Heart right ventricle (tissue), 16 donors: ENCODE measurements at regions not wholly inside any gene's neighbourhood (a gene's known extent, or its start where the extent isn't known, plus 50 kb on each side); places are given as distances from the start of the nearest gene placed in this dataset.

Experiments used
- ATAC-seq, 8 donors: fragments of 200-7000 bp; cut with Tn5 transposase; one replicate each; pipeline ENCODE4 v1.9.1; 2020; ENCODE audit warnings: mild to moderate bottlenecking in 8 of 8, moderate library complexity in 8 of 8, moderate number of reproducible peaks in 1 of 8
- DNase-seq, 2 donors: peaks; one replicate each; pipeline ENCODE4 v3.0.0-alpha.2; 2020
- H3K27ac ChIP-seq, 10 donors: fragments of 200-600 bp; sonication (generic) in 2 of 10; one replicate each; pipeline versions ENCODE4 v1.5.0 to v1.8.0; 2020 to 2022; ENCODE audit warnings: mild to moderate bottlenecking in 3 of 10
- H3K27me3 ChIP-seq, 7 donors: fragments of 200-600 bp; one replicate each; pipeline ENCODE4 v1.8.0; 2021 to 2022; ENCODE audit warnings: mild to moderate bottlenecking in 2 of 7
- H3K36me3 ChIP-seq, 9 donors: fragments of 200-600 bp; sonication (generic) in 1 of 9; one replicate each; pipeline versions ENCODE4 v1.5.0 to v1.8.0; 2020 to 2022; ENCODE audit warnings: mild to moderate bottlenecking in 2 of 9
- H3K4me1 ChIP-seq, 9 donors: fragments of 200-600 bp; sonication (generic) in 1 of 9; one replicate each; pipeline versions ENCODE4 v1.5.0 to v1.8.0; 2020 to 2022; ENCODE audit warnings: mild to moderate bottlenecking in 4 of 9
- H3K4me3 ChIP-seq, 10 donors: fragments of 200-600 bp; sonication (generic) in 2 of 10; one replicate each; pipeline versions ENCODE4 v1.5.0 to v1.8.0; 2020 to 2022; ENCODE audit warnings: mild to moderate bottlenecking in 7 of 10, moderate library complexity in 2 of 10
- H3K9me3 ChIP-seq, 11 donors: fragments of 200-600 bp in 10 of 11; sonication (generic) in 2 of 11; one replicate each; pipeline versions ENCODE4 v1.5.0 to v1.8.0; 2013 to 2022; ENCODE audit warnings: mild to moderate bottlenecking in 2 of 11, control low read depth in 1 of 11, moderate library complexity in 1 of 11
- WGBS, 2 donors: extraction: QIAGEN DNeasy Blood & Tissue Kit; methylation state at CpG; one replicate each; pipeline ENCODE4 v1.1.7; 2013; ENCODE audit warnings: inconsistent platforms in 1 of 2; 5-methylcytosine and 5-hydroxymethylcytosine counted together
- intact Hi-C, 10 donors: fragments of 100-400 bp; cut with DNase I; formaldehyde crosslinking; loops; one replicate each; pipeline versions ENCODE4 v1.11.1 to v1.14.2; 2022
- TF ChIP-seq, protein P1 (sequence below), 9 donors: fragments of 200-600 bp; sonication (generic) in 2 of 9; IDR thresholded peaks; one replicate each; pipeline versions ENCODE4 v1.5.0 to v1.8.0; 2021 to 2022; ENCODE audit warnings: antibody characterized with exemption in 9 of 9, mild to moderate bottlenecking in 5 of 9, moderate library complexity in 1 of 9
- donor health status: Arrhythmogenic right ventricular cardiomyopathy.
- donor health status: ischemic (EF 13 %, LVEDD 7.1; RV severe dilation, severe dysfunction).
- donor health status: healthy with polysubstance abuse.
- donor health status: DM: no; HTN: yes; CAD: no.
- donor health status: DM: no; HTN: no; CAD: no.
- donor health status: ischemic (EF 25% LVEDD 6.9; RV normal size, moderate dysfunction).
- donor health status: ischemic (EF 25% LVEDD 5.7; RV mildly dilated, moderate dysfunction).
- donor health status: healthy.
- donor health status: DM: yes; HTN: yes; CAD: no.
- donor health status: Ischemic cardiomyopathy.
- donor health status: ischemic (EF 35%, LVEDD 5.7; RV mildly dilated, moderate dysfunction).
- donor health status: nonischemic (EF 11% LVEDD 7.7; RV severe dilation, severe dysfunction).
- donor health status: DM: yes; HTN: yes; CAD: no.
- donor health status: PGD.
- donor health status: ischemic (EF 29% LVEDD 5.4; RV normal size, mild dysfunction).
- donor health status: nonischemic (EF 23%, LVEDD 6.1; RV moderate dilation, normal function).

GRCh38 chr7:53719122-53719521 lies 683.7 kb downstream of the POM121L12 start:
- 78 to 85% methylated on average over 3 of the region's 3 CpGs for WGBS, 2 donors
- Histone ChIP-seq H3K27me3 (peaks cover 0 to 3% (median 0%) of the 10 kb centered on the region in 7 donors), H3K4me3 (no peak overlapping the region), H3K36me3 (no peaks in the 10 kb centered on the region), H3K27ac (no peak overlapping the region), H3K4me1 (no peaks in the 10 kb centered on the region), H3K9me3 (peaks cover 0 to 21% (median 0%) of the 10 kb centered on the region in 11 donors)
- DNase-seq (no peak), ATAC-seq (no peak)
- TF ChIP-seq, protein P1, sequence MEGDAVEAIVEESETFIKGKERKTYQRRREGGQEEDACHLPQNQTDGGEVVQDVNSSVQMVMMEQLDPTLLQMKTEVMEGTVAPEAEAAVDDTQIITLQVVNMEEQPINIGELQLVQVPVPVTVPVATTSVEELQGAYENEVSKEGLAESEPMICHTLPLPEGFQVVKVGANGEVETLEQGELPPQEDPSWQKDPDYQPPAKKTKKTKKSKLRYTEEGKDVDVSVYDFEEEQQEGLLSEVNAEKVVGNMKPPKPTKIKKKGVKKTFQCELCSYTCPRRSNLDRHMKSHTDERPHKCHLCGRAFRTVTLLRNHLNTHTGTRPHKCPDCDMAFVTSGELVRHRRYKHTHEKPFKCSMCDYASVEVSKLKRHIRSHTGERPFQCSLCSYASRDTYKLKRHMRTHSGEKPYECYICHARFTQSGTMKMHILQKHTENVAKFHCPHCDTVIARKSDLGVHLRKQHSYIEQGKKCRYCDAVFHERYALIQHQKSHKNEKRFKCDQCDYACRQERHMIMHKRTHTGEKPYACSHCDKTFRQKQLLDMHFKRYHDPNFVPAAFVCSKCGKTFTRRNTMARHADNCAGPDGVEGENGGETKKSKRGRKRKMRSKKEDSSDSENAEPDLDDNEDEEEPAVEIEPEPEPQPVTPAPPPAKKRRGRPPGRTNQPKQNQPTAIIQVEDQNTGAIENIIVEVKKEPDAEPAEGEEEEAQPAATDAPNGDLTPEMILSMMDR (IDR thresholded peaks at IDR 0.05): no peak
- intact Hi-C loops: no loop called here

GRCh38 chr7:53740971-53741370 lies 705.5 kb downstream of the POM121L12 start:
- ATAC-seq (no peak), DNase-seq (no peak)
- intact Hi-C loops: no loop called here
- WGBS, 2 donors: 86 to 90% methylated on average over 6 of the region's 6 CpGs
- Histone ChIP-seq H3K4me1 (no peaks in the 10 kb centered on the region), H3K4me3 (no peak overlapping the region), H3K27ac (no peak overlapping the region), H3K36me3 (no peaks in the 10 kb centered on the region), H3K9me3 (peaks cover 0 to 32% (median 0%) of the 10 kb centered on the region in 11 donors), H3K27me3 (no peaks in the 10 kb centered on the region)
- TF ChIP-seq, protein P1 (IDR thresholded peaks at IDR 0.05): no peak

- no peaks in the 10 kb centered on the region for H3K4me1 ChIP-seq
- no peaks in the 10 kb centered on the region for H3K36me3 ChIP-seq
- H3K9me3 ChIP-seq: peaks cover 0 to 42% (median 9%) of the 10 kb centered on the region in 11 donors
- no peak overlapping the region for H3K4me3 ChIP-seq
- H3K27me3 ChIP-seq: no peaks in the 10 kb centered on the region
- WGBS, 2 donors: 61 to 67% methylated on average over 8 of the region's 8 CpGs
- DNase-seq: no peak
- H3K27ac ChIP-seq: no peak overlapping the region
- no peak for ATAC-seq
- TF ChIP-seq, protein P1 (IDR thresholded peaks at IDR 0.05): no peak
- intact Hi-C loops: no loop called here
These were observed 708.4 kb downstream of the POM121L12 start for GRCh38 chr7:53743697-53744402.

GRCh38 chr7:53744403-53744760 lies 708.9 kb downstream of the POM121L12 start:
- ATAC-seq (no peak), DNase-seq (no peak)
- Histone ChIP-seq H3K27ac (no peak overlapping the region), H3K9me3 (peaks cover 0 to 42% (median 8%) of the 10 kb centered on the region in 11 donors), H3K27me3 (no peaks in the 10 kb centered on the region), H3K4me3 (no peak overlapping the region), H3K4me1 (no peaks in the 10 kb centered on the region), H3K36me3 (no peaks in the 10 kb centered on the region)
- WGBS, 2 donors: 72 to 79% methylated on average over 4 of the region's 4 CpGs
- intact Hi-C loops: no loop called here
- TF ChIP-seq, protein P1 (IDR thresholded peaks at IDR 0.05): no peak
